C1 segment of cervical spinal cord (tissue), 14 donors: ENCODE measurements at regions not wholly inside any gene's neighbourhood (a gene's known extent, or its start where the extent isn't known, plus 50 kb on each side); places are given as distances from the start of the nearest gene placed in this dataset.

Experiments
- DNase-seq, 14 donors: peaks; one replicate each; lab custom pipeline; 2025; lab: John Stamatoyannopoulos, UW

GRCh38 chr4:10929818-10930217 is 245.2 kb upstream of the CLNK start:
- no peak for DNase-seq

- peak in 2 of 14 donors; percentile 7 to 13 for DNase-seq
Observed at GRCh38 chr4:10925996-10926395, 241.4 kb upstream of the CLNK start.

GRCh38 chr4:10924274-10924673 is 239.7 kb upstream of the CLNK start:
- no peak for DNase-seq

DNA sequence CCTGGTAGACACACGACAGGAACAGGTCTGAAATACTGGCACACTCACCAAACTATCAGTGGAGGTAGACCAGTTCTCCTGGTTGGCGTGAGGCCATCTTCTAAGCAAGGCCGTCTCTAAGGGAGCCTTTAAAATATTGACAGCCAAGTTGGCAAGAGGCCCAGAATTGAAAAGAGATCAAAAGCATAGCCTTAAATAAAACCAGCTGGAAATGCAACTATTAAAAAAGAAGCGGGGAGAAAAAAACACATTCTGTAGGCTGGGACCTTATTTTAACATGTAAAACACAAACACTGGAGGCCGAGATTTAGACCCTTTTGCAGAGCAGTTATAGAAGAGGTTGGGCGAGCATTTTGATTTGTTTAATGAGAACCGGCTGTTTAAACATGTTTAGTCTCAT is 233.0 kb upstream of the CLNK start:
- DNase-seq: peak in 1 of 14 donors; percentile 4

DNA sequence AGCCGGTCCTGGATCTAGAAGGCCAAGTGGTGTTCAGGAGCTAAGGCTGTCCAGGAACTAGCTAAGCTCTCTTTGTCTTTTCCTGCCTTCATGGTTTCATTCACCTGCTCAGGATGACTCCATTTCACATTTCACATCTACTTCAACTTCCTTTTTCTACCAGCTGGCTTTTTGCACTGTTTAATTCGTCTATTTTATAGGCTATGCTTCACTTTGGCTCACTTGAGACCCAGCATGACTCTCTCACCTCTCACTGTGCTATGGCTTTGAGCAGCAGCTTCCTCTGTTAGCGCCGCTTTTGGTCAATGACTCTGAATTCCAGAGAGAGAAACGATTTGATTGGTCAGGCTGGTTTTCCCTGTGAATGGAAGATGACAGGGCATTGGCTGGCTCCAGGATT is 213.5 kb upstream of the CLNK start:
- no peak for DNase-seq

DNA sequence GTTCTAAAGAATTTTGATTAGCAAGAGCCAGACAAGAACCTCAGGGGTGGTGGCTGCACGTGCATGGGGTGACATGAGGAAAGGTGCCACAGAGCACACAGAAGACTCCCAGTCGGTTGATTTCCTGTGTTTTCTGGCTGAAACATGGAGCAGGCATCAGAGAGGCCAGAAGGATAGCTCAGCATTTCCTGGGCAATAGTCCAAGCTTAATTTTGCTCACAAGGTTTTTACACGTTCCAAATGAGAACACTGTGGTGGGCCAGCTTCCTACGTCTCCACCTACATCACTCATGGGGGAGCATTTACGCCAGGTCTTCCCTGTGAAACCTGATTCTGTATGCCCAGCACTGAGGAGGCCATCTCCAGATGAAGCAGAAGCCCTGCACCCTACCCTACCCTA is 212.5 kb upstream of the CLNK start:
- DNase-seq: peak in 3 of 14 donors; percentile 5 to 97 (median 6)

DNA sequence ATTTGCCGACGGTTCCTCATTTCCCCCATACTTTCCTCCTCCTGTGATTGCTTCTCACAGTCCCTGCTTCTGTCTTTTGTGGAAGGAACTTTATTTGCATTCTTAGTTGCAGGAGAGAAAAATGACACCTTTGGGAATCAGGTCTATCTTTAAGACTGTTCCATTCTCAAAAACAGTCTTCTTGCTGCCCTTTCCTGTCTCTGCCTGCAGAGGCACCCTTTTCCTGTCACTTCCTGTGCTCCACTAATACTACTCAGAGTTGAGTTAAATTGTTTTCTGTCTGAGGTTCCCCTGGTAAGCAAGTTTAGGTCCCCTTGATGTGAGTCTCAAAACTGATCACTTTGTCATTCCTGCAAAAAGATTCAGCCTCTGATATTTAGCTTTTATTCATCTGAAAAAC is 208.8 kb upstream of the CLNK start:
- no peak for DNase-seq

- no peak for DNase-seq
Observed at GRCh38 chr4:10891866-10892265, 207.3 kb upstream of the CLNK start.

DNA sequence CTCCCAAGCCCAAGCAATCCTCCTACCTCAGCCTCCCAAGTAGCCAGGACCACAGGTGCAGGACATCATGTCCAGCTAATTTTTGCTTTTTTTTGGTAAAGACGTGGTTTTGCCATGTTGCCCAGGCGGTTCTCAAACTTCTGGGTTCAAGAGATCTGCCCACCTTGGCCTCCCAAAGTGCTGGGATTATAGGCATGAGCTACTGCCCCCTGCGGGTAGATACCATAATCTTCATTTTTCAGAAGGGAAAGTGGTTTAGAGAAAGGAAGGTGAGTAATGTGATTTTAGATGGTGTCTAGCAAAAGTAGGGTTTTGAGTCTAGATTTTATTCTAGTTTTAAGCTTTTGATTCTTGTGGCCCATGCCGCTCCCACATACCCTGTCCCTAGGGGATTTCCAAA is 205.3 kb upstream of the CLNK start:
- no peak for DNase-seq

DNA sequence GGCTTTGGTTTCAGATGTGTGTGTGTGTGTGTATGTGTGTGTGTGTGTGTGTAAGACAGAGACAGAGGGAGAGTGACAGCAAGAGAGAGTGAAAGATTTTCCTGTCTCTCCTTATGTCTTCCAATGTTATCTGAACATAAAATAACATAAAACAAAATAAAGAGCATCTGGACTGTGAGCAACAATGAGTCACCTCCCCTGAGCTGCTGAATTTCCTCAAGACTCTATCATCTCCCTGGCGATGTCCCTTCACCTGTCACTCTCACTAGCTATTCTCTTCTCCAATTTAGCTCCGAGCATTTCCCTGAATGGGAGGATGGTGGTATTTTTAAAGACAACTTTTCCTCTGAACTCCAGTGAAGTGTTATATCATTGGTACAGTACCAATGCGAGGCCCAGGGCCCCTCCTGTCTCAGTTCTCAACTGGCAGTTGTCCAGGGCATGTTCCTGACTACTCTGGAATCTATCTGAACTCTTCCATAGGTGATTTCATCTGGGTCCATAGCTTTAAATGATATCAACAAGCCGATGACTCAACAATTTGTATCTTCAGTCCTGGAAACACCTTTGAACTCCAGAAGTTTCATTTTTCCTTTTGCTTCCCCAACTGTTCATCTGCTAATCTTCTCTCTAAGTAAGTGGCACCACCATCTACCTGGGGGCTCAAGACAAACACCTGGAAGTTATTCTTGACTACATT is 195.0 kb upstream of the CLNK start:
- no peak for DNase-seq

- DNase-seq: no peak
Observed at GRCh38 chr4:10878861-10879260, 194.3 kb upstream of the CLNK start.

DNA sequence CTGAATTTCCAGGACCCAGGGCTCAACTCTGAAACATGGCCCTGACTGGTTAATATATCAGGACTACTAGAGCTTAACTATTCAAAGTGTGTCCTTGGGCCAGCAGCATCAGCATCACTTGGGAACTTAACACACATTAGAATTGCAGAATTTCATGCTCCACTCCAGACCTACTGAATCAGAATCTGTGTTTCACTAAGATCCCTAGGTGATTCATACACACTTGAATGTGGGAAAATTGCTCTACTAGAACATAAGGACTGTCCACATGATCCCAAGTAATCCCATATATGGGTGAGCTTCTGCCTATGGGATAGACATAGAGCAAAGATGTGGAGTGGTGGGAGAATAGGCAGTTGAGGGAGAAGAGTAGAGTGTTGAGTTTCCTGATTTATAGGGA is 192.5 kb upstream of the CLNK start:
- DNase-seq: no peak

GRCh38 chr4:10875144-10875799 is 190.7 kb upstream of the CLNK start:
- no peak for DNase-seq

DNA sequence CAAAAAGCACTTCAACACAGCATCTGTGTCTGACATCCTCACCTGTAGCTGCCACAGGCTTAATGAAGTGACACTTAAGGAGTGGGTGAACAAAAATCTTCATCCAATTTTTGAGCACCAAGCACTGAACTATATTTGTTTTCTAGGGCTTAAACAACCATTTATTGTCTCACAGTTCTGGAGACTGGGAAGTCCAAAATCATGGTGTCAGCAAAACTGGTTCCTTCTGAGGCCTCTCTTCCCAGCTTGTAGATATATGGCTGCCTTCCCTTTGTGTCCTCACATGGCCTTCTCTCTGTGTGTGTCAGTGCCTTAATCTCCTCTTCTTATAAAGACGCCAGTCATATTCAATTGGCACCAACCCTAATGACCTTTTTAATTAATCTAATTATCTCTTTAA is 189.2 kb upstream of the CLNK start:
- DNase-seq: no peak

DNA sequence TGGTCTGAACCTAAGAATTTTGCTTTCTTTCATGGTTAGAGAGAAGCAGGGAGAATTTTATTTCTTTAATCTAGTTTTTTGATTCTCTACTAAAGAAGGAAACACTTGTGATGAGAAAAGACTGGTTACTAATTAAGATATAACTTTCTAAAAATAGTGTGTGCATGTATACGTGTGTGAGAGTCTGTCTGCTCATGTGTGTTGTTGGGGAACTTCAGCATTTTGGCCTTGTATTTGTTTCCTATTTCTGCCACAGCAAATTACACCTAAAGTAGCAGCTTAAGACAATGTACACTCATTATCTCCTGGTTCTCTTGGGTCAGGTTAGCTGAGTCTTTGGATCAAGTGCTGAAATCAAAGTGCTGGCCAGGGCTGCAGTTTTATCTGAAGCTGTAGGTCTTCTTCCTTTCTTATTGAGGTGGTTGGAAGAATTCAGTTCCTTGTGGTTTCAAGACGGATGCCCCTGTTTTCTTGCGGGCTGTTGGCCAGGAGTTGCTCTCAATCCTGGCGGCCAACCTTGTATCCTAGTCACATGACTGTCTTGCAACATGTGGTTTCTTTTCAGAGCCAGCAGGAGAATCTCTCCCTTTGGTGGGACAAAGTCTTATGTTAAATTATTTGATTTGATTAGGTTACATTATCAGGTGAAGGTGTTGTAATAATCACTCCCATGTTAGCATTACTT is 188.4 kb upstream of the CLNK start:
- DNase-seq: no peak

DNA sequence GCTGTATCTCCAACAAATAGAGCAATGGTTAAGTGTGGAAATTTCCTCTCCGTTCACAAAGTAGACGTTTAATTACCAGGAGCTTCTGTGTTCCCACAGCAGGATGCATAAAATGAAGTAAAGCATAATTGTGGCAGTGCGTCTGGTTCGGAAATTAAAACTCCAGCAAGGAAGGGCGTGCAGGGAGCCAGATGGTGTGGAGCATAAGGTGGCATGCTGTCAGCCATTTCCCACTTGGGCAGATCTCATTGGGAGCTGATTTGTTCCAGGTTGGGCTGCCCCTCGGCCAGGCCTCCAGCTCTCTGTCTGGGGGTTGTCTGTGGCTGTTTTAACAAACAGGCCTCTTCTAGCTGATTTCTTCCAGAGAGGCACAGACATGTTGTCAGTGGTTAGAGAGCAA is 182.1 kb upstream of the CLNK start:
- DNase-seq: peak in 3 of 14 donors; percentile 23 to 99 (median 58)

GRCh38 chr4:10861036-10861435 is 176.5 kb upstream of the CLNK start:
- DNase-seq: no peak

DNA sequence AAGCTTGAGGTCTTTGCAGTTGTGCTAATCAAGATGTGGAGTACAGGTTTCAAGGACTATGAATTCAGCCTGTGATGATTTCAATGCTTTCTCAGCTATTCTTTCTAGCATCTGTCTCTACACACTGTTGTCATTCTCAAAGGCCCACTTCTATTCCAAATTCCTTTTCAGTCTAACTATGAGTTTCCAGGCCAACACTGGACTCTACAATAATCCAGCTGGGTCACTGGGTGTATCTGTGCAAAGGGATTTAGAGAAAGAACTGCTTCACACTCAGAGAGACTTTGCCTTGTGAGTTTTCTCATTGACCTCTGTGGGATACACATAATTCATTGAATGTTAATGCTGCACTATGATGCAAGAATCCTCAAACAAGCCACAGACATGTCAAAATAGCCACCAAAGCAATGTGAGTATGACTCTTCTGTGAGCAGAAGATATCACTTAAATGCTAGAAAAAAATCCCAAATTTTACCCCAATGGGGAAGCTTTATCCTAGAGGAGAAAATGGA is 171.8 kb upstream of the CLNK start:
- DNase-seq: no peak

DNA sequence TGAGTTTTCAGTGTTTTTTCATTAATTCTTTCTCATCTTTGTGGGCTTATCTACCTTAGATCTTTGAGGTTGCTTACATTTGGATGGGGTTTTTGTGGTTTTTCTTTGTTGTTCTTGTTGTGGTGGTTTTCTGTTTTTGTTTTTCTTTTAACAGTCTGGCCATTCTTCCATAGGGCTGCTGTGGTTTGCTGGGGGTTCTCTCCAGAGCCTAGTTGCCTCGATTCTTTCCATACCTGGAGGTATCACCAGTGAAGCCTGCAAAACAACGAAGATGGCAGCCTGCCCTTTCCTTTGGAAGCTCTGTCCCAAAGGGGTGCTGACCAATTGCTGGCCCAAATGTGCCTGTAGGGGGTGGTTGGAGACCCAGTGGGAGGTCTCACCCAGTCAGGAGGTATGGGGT is 168.6 kb upstream of the CLNK start:
- no peak for DNase-seq

DNA sequence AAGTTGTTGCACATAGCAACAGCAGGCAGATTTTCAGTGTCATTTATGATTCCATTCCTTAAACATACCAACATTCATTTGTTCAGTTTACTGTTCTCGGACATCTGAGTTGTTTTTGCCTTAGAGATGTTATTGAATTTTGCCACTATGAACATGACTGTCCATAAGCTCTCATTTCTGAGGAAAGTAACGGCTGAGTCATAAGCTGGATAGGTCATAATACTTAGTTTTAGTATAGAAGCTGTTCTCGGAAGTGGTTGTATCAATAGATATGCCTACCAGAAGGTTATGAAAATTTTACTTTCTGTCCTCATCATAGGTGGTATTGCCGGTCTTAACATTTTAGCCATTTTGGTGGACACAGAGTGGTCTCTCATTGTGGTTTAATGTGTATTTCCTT is 157.1 kb upstream of the CLNK start:
- no peak for DNase-seq

GRCh38 chr4:10837151-10837550 is 152.6 kb upstream of the CLNK start:
- DNase-seq: no peak

GRCh38 chr4:10832806-10833628 is 148.4 kb upstream of the CLNK start:
- DNase-seq: no peak
